H1 (cell line): ENCODE measurements at regions not wholly inside any gene's neighbourhood (a gene's known extent, or its start where the extent isn't known, plus 50 kb on each side); places are given as distances from the start of the nearest gene placed in this dataset.

Experiments used
- CTCF ChIA-PET: fragments of 300-600 bp; sonication (Branson Sonifier 250); formaldehyde crosslinking; loops from one replicate; lab custom pipeline; 2021; ENCODE audit not compliant: partially characterized antibody; lab: Charles Lee
- POLR2A ChIA-PET: fragments of 300-600 bp; sonication (Branson Sonifier 250); formaldehyde crosslinking; loops from one replicate; lab custom pipeline; 2021; ENCODE audit warnings: inconsistent platforms; ENCODE audit not compliant: partially characterized antibody; lab: Charles Lee
- DNase-seq, 2 experiments: peaks; one replicate each; pipeline versions ENCODE4 v3.0.0 to v3.0.0-alpha.2; 2010 to 2022; ENCODE audit warnings: low spot score in 2 of 2, low read depth in 1 of 2, mixed read lengths in 1 of 2
- FAIRE-seq: peaks from 2 replicates; lab custom pipeline; 2011; peaks lifted over from hg19 to GRCh38; lab: Jason Lieb, UNC
- H2AFZ ChIP-seq: 2 replicates; pipeline ENCODE4 v1.8.1; 2012; ENCODE audit warnings: low read length, inconsistent platforms
- H2AK5ac ChIP-seq: 2 replicates; pipeline ENCODE4 v1.6.1; 2013; ENCODE audit warnings: low read depth, low read length
- H2BK120ac ChIP-seq: replicated peaks from 2 replicates; pipeline ENCODE3; 2013; ENCODE audit warnings: low read depth, low read length, inconsistent platforms
- H2BK12ac ChIP-seq: 2 replicates; pipeline ENCODE4 v1.6.1; 2013; ENCODE audit warnings: low read depth, low read length
- H2BK15ac ChIP-seq: 2 replicates; pipeline ENCODE4 v1.6.1; 2013; ENCODE audit warnings: low read length
- H2BK20ac ChIP-seq: 2 replicates; pipeline ENCODE4 v1.6.1; 2013; ENCODE audit warnings: low read length
- H2BK5ac ChIP-seq: 2 replicates; pipeline ENCODE4 v1.6.1; 2013; ENCODE audit warnings: low read depth, low read length
- H3K14ac ChIP-seq: 2 replicates; pipeline ENCODE4 v1.6.1; 2013; ENCODE audit warnings: inconsistent platforms; ENCODE audit not compliant: insufficient read length
- H3K18ac ChIP-seq: 2 replicates; pipeline ENCODE4 v1.6.1; 2013; ENCODE audit warnings: low read length; ENCODE audit errors: extremely low read depth
- H3K23ac ChIP-seq: 2 replicates; pipeline ENCODE4 v1.6.1; 2013; ENCODE audit warnings: inconsistent platforms; ENCODE audit not compliant: insufficient read length
- H3K23me2 ChIP-seq: 2 replicates; pipeline ENCODE4 v1.6.1; 2013; ENCODE audit warnings: low read depth, low read length
- H3K27ac ChIP-seq: 2 replicates; pipeline ENCODE4 v1.6.1; 2011; ENCODE audit warnings: low read depth, low read length, inconsistent platforms
- H3K27me3 ChIP-seq, 4 experiments: replicated peaks in 1 of 4; 1 replicate in 1 of 4; 2 replicates in 3 of 4; pipeline versions ENCODE4 v1.6.1 to v1.8.1; 2011 to 2013; ENCODE audit warnings: low read length in 3 of 4, mild to moderate bottlenecking in 3 of 4, inconsistent platforms in 2 of 4, mixed read lengths in 2 of 4, moderate library complexity in 1 of 4; ENCODE audit not compliant: control insufficient read depth in 3 of 4, insufficient read depth in 3 of 4; ENCODE audit errors: extremely low read depth in 1 of 4
- H3K36me3 ChIP-seq, 4 experiments: 2 replicates each; pipeline versions ENCODE4 v1.6.1 to v1.8.1; 2011 to 2013; ENCODE audit warnings: mild to moderate bottlenecking in 4 of 4, low read length in 3 of 4, moderate library complexity in 2 of 4, control low read depth in 1 of 4, inconsistent platforms in 1 of 4; ENCODE audit not compliant: insufficient read depth in 4 of 4, control insufficient read depth in 2 of 4
- H3K4ac ChIP-seq: replicated peaks from 2 replicates; pipeline ENCODE3; 2013; ENCODE audit warnings: low read length, low read depth, mixed read lengths, inconsistent platforms; ENCODE audit not compliant: insufficient read length
- H3K4me1 ChIP-seq, 4 experiments: replicated peaks in 1 of 4; 1 replicate in 1 of 4; 2 replicates in 3 of 4; pipeline versions ENCODE4 v1.6.1 to v1.8.1; 2011 to 2013; ENCODE audit warnings: low read length in 3 of 4, inconsistent platforms in 2 of 4, mixed read lengths in 1 of 4; ENCODE audit not compliant: insufficient read depth in 4 of 4, control insufficient read depth in 3 of 4
- H3K4me2 ChIP-seq, 2 experiments: 2 replicates each; pipeline versions ENCODE4 v1.6.1 to v1.8.1; 2011 to 2013; ENCODE audit warnings: low read depth in 2 of 2, low read length in 2 of 2, control low read depth in 1 of 2, inconsistent platforms in 1 of 2, mild to moderate bottlenecking in 1 of 2; ENCODE audit not compliant: insufficient read depth in 1 of 2
- H3K4me3 ChIP-seq, 4 experiments: fragments of 200-600, 300-600 bp in 1 of 4; sonication (generic), shearing (Covaris generic), sonication (Bioruptor Twin) in 1 of 4; 2 replicates each; pipeline versions ENCODE4 v1.5.1 to v1.8.1; 2011 to 2016; ENCODE audit warnings: low read length in 4 of 4, low read depth in 3 of 4, control low read depth in 2 of 4, inconsistent platforms in 2 of 4, mild to moderate bottlenecking in 2 of 4, mixed read lengths in 1 of 4, moderate library complexity in 1 of 4; ENCODE audit not compliant: insufficient read depth in 2 of 4; ENCODE audit errors: extremely low read depth in 1 of 4
- H3K56ac ChIP-seq: replicated peaks from 2 replicates; pipeline ENCODE3; 2013; ENCODE audit warnings: low read depth, mild to moderate bottlenecking, mixed read lengths, low read length, inconsistent platforms; ENCODE audit not compliant: insufficient read length
- H3K79me1 ChIP-seq: 2 replicates; pipeline ENCODE4 v1.6.1; 2013; ENCODE audit warnings: low read depth, low read length, control low read depth
- H3K79me2 ChIP-seq, 2 experiments: 2 replicates each; pipeline versions ENCODE4 v1.6.1 to v1.8.1; 2012 to 2013; ENCODE audit warnings: low read length in 2 of 2, mild to moderate bottlenecking in 2 of 2, inconsistent platforms in 1 of 2; ENCODE audit not compliant: insufficient read depth in 2 of 2, control insufficient read depth in 1 of 2
- H3K9ac ChIP-seq, 4 experiments: replicated peaks in 1 of 4; 1 replicate in 1 of 4; 2 replicates in 3 of 4; pipeline versions ENCODE4 v1.6.1 to v1.8.1; 2011 to 2013; ENCODE audit warnings: low read depth in 3 of 4, low read length in 3 of 4, control low read depth in 2 of 4, mild to moderate bottlenecking in 2 of 4, moderate library complexity in 2 of 4, inconsistent platforms in 1 of 4; ENCODE audit errors: extremely low read depth in 1 of 4
- H3K9me3 ChIP-seq, 2 experiments: 2 replicates each; pipeline versions ENCODE4 v1.6.1 to v1.8.1; 2012 to 2013; ENCODE audit warnings: mild to moderate bottlenecking in 2 of 2, moderate library complexity in 2 of 2, control low read depth in 1 of 2, inconsistent platforms in 1 of 2, low read depth in 1 of 2, low read length in 1 of 2, mixed read lengths in 1 of 2; ENCODE audit not compliant: insufficient read depth in 2 of 2
- H4K20me1 ChIP-seq, 2 experiments: replicated peaks in 1 of 2; 2 replicates each; pipeline versions ENCODE3 to v1.8.1; 2011 to 2013; ENCODE audit warnings: inconsistent platforms in 2 of 2, low read length in 2 of 2, mild to moderate bottlenecking in 1 of 2; ENCODE audit not compliant: insufficient read depth in 2 of 2, control insufficient read depth in 1 of 2
- H4K5ac ChIP-seq: 2 replicates; pipeline ENCODE4 v1.6.1; 2013; ENCODE audit warnings: low read length, low read depth, mixed read lengths, inconsistent platforms; ENCODE audit not compliant: insufficient read length
- H4K8ac ChIP-seq: 2 replicates; pipeline ENCODE4 v1.8.0; 2013; ENCODE audit warnings: mild to moderate bottlenecking, moderate library complexity, low read length, inconsistent platforms; ENCODE audit not compliant: insufficient read depth; ENCODE audit errors: extremely low read depth
- H4K91ac ChIP-seq: replicated peaks from 2 replicates; pipeline ENCODE3; 2013; ENCODE audit warnings: low read length, mixed read lengths, inconsistent platforms; ENCODE audit not compliant: insufficient read length
- CHD1 ChIP-seq: IDR thresholded peaks from 2 replicates; pipeline ENCODE4 v1.6.1; 2012; ENCODE audit warnings: low read depth, low read length, improper control_type of control experiment
- CTBP2 ChIP-seq: IDR thresholded peaks from 2 replicates; pipeline ENCODE4 v1.7.0; 2011; ENCODE audit warnings: borderline replicate concordance, mild to moderate bottlenecking, moderate library complexity, mixed read lengths, low read length; ENCODE audit not compliant: insufficient read depth, insufficient read length
- EGR1 ChIP-seq: IDR thresholded peaks from 2 replicates; pipeline ENCODE4 v1.6.1; 2011; ENCODE audit warnings: low read depth, low read length, borderline replicate concordance
- EZH2 ChIP-seq: fragments of 200-600 bp; sonication (generic); IDR thresholded peaks from 2 replicates; pipeline ENCODE4 v1.7.1; 2012; ENCODE audit warnings: low read depth, mild to moderate bottlenecking, moderate library complexity, low read length, inconsistent platforms; ENCODE audit not compliant: severe bottlenecking
- GABPA ChIP-seq: IDR thresholded peaks from 2 replicates; pipeline ENCODE4 v1.6.1; 2011; ENCODE audit warnings: mild to moderate bottlenecking, low read length, moderate library complexity, borderline replicate concordance; ENCODE audit not compliant: insufficient read depth
- HDAC2 ChIP-seq, 2 experiments: fragments of 300-600 bp in 1 of 2; sonication (generic) in 1 of 2; IDR thresholded peaks; 2 replicates each; pipeline ENCODE4 v1.6.1; 2011 to 2012; ENCODE audit warnings: low read depth in 2 of 2, low read length in 2 of 2, mild to moderate bottlenecking in 2 of 2, moderate library complexity in 2 of 2, borderline replicate concordance in 1 of 2, inconsistent platforms in 1 of 2
- JUN ChIP-seq: IDR thresholded peaks from 2 replicates; pipeline ENCODE4 v1.6.1; 2011; ENCODE audit warnings: low read depth, mild to moderate bottlenecking, improper control_type of control experiment, low read length
- KDM1A ChIP-seq: fragments of 200-600, 300-600 bp; sonication (generic); IDR thresholded peaks from 2 replicates; pipeline ENCODE4 v1.7.1; 2016; ENCODE audit warnings: mild to moderate bottlenecking, low read length, borderline replicate concordance
- KDM4A ChIP-seq: IDR thresholded peaks from one replicate; pipeline ENCODE4 v1.7.1; 2012; ENCODE audit warnings: low read depth, mild to moderate bottlenecking, moderate library complexity, low read length, inconsistent platforms; ENCODE audit not compliant: severe bottlenecking
- SAP30 ChIP-seq: fragments of 300-600 bp; sonication (generic); IDR thresholded peaks from 2 replicates; pipeline ENCODE4 v1.7.1; 2012; ENCODE audit warnings: low read length, moderate library complexity, mild to moderate bottlenecking, inconsistent platforms; ENCODE audit not compliant: insufficient read depth, insufficient replicate concordance
- SIX5 ChIP-seq: IDR thresholded peaks from 2 replicates; pipeline ENCODE4 v1.6.1; 2011; ENCODE audit warnings: mild to moderate bottlenecking, low read depth, low read length
- TBP ChIP-seq: IDR thresholded peaks from 2 replicates; pipeline ENCODE4 v1.6.1; 2011; ENCODE audit warnings: low read depth, low read length, improper control_type of control experiment
- TF ChIP-seq, protein P1 (sequence below): IDR thresholded peaks from 2 replicates; pipeline ENCODE4 v1.6.1; 2012; ENCODE audit warnings: inconsistent platforms

GRCh38 chr7:20269726-20270125 is 52.5 kb upstream of the MACC1 start:
- Histone ChIP-seq H3K27me3 (no peaks in the 10 kb centered on the region), H3K36me3 (no peaks in the 10 kb centered on the region), H4K91ac (no peak overlapping the region), H3K18ac (no peak overlapping the region), H3K79me1 (no peaks in the 10 kb centered on the region), H3K4me1 (peaks cover 0 to 7% (median 3%) of the 10 kb centered on the region in 4 experiments; a peak in 2 of 7 replicates), H3K56ac (no peak overlapping the region), H3K23ac (no peak overlapping the region), H2BK12ac (no peak overlapping the region), H2BK15ac (no peak overlapping the region), H3K23me2 (no peaks in the 10 kb centered on the region), H2BK20ac (no peak overlapping the region), H3K9ac (no peak overlapping the region), H2BK120ac (no peak overlapping the region), H3K9me3 (no peaks in the 10 kb centered on the region), H3K4ac (no peak overlapping the region), H3K4me3 (no peak overlapping the region), H2AK5ac (no peak overlapping the region), H3K27ac (no peak overlapping the region), H4K20me1 (no peaks in the 10 kb centered on the region), H4K8ac (no peak overlapping the region), H3K4me2 (no peak overlapping the region), H3K79me2 (no peaks in the 10 kb centered on the region), H3K14ac (no peak overlapping the region), H4K5ac (no peak overlapping the region), H2AFZ (no peak overlapping the region), H2BK5ac (no peak overlapping the region)
- ChIA-PET CTCF (interaction anchor here (0.8 to 1.2 kb wide), 2 partner anchors 16 to 166 kb away, joined by 3 read pairs; no protein-coding TSS in a partner anchor), POLR2A (no interaction called here)
- FAIRE-seq (no peak), DNase-seq (no peak)
- TF ChIP-seq TBP (no peak), CHD1 (no peak), GABPA (no peak), EGR1 (no peak), SIX5 (no peak), KDM1A (no peak), CTBP2 (no peak), EZH2 (no peak), JUN (no peak), KDM4A (no peak), SAP30 (no peak), HDAC2 (IDR thresholded peaks at IDR 0.05; ENCODE audit: borderline replicate concordance in 1 of 2, low read depth in 2 of 2, low read length in 2 of 2) (no peak)
- TF ChIP-seq, protein P1, sequence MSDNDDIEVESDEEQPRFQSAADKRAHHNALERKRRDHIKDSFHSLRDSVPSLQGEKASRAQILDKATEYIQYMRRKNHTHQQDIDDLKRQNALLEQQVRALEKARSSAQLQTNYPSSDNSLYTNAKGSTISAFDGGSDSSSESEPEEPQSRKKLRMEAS, result no peak
